Vagina (tissue), 2 donors: ENCODE measurements at regions not wholly inside any gene's neighbourhood (a gene's known extent, or its start where the extent isn't known, plus 50 kb on each side); places are given as distances from the start of the nearest gene placed in this dataset.

Experiments used
- CTCF ChIP-seq, 3 experiments: fragments of 450-650 bp in 2 of 3; fragments of 200-600 bp in 1 of 3; sonication (generic) in 1 of 3; IDR thresholded peaks; one replicate each; pipeline ENCODE4 v1.5.1; 2017 to 2019; ENCODE audit warnings: antibody characterized with exemption in 3 of 3, mild to moderate bottlenecking in 2 of 3, moderate library complexity in 2 of 3
- POLR2A ChIP-seq, 2 donors: fragments of 450-650 bp; IDR thresholded peaks; one replicate each; pipeline ENCODE4 v1.6.1; 2017; ENCODE audit warnings: antibody characterized with exemption in 2 of 2, mild to moderate bottlenecking in 2 of 2, moderate library complexity in 2 of 2
- POLR2AphosphoS5 ChIP-seq, 2 donors: sonication (generic); formaldehyde crosslinking; IDR thresholded peaks; one replicate each; pipeline ENCODE4 v1.9.0; 2017; ENCODE audit warnings: antibody characterized with exemption in 2 of 2, mild to moderate bottlenecking in 2 of 2, low read depth in 1 of 2; ENCODE audit not compliant: insufficient read depth in 1 of 2

GRCh38 chr22:48799227-48799970 lies 1028.3 kb downstream of the BRD1 start:
- no peak for TF ChIP-seq CTCF (IDR thresholded peaks at IDR 0.05)
- no peak for TF ChIP-seq POLR2A (IDR thresholded peaks at IDR 0.05)
- no peak for TF ChIP-seq POLR2AphosphoS5 (IDR thresholded peaks at IDR 0.05; ENCODE audit: insufficient read depth in 1 of 2, low read depth in 1 of 2)
